Kidney glomerular epithelial cell (primary cell): ENCODE measurements at regions not wholly inside any gene's neighbourhood (a gene's known extent, or its start where the extent isn't known, plus 50 kb on each side); places are given as distances from the start of the nearest gene placed in this dataset.

Experiments used
- DNase-seq: peaks from one replicate; lab custom pipeline; 2025; lab: John Stamatoyannopoulos, UW

GRCh38 chr3:187931101-187931500 is 185.8 kb upstream of the BCL6 start:
- DNase-seq = peak; percentile 89

GRCh38 chr3:187931770-187932278 is 186.6 kb upstream of the BCL6 start:
- DNase-seq = no peak

GRCh38 chr3:187932530-187932929 is 187.3 kb upstream of the BCL6 start:
- no peak for DNase-seq

GRCh38 chr3:187935623-187936156 is 190.4 kb upstream of the BCL6 start:
- DNase-seq = no peak

GRCh38 chr3:187936676-187937075 is 191.4 kb upstream of the BCL6 start:
- no peak for DNase-seq

GRCh38 chr3:187939891-187940290 is 194.6 kb upstream of the BCL6 start:
- DNase-seq = no peak

GRCh38 chr3:187941135-187941847 is 196.0 kb upstream of the BCL6 start:
- no peak for DNase-seq

GRCh38 chr3:187941848-187942194 is 196.6 kb upstream of the BCL6 start:
- DNase-seq = no peak

GRCh38 chr3:187942658-187943241 is 197.5 kb upstream of the BCL6 start:
- no peak for DNase-seq

GRCh38 chr3:187943677-187944389 is 198.6 kb upstream of the BCL6 start:
- peak; percentile 30 for DNase-seq

GRCh38 chr3:187944390-187945179 is 199.3 kb upstream of the BCL6 start:
- no peak for DNase-seq

- no peak for DNase-seq
These were observed 200.1 kb upstream of the BCL6 start for GRCh38 chr3:187945374-187945773.

GRCh38 chr3:187946163-187946691 is 201.0 kb upstream of the BCL6 start:
- DNase-seq = no peak

GRCh38 chr3:187946981-187947380 is 201.7 kb upstream of the BCL6 start:
- DNase-seq = no peak

GRCh38 chr3:187947927-187948682 is 202.8 kb upstream of the BCL6 start:
- DNase-seq = no peak

- no peak for DNase-seq
These were observed 204.0 kb upstream of the BCL6 start for GRCh38 chr3:187949093-187949820.

GRCh38 chr3:187950671-187951070 is 203.3 kb upstream of the LPP start:
- no peak for DNase-seq

GRCh38 chr3:187951452-187952190 is 202.3 kb upstream of the LPP start:
- no peak for DNase-seq

GRCh38 chr3:187952849-187953248 is 201.1 kb upstream of the LPP start:
- DNase-seq = no peak

- no peak for DNase-seq
These were observed 199.5 kb upstream of the LPP start for GRCh38 chr3:187954516-187954872.
